Skin of body (tissue), 1 donor: ENCODE measurements at regions not wholly inside any gene's neighbourhood (a gene's known extent, or its start where the extent isn't known, plus 50 kb on each side); places are given as distances from the start of the nearest gene placed in this dataset.
"Not testable (repeated sequence)": the region's sequence is repeated elsewhere in the genome, so short reads cannot be mapped to it uniquely, and the experiment has no call there.

Source experiments
- DNase-seq: peaks from one replicate; lab custom pipeline; 2025; lab: John Stamatoyannopoulos, UW

DNA sequence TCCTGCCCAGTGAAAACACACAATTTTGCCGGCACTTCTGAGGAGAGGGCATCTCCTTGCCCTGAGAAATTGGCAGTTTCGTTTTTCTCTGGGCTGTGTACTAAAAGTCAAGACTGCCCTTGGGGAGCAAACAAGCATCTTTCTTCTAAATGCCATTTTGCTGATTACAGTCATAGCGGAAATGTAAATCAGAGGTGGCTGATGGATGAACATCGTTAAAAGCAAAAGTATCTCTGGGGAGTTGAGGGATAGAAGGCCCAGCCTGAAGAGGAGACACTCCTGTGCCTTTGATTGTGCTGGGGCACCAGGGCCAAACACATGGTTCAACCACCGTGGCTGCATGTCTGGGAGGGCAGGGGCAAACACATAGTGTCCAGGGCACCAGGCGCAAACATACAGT lies 49.8 kb downstream of the ABCC12 start:
- DNase-seq: no peak

DNA sequence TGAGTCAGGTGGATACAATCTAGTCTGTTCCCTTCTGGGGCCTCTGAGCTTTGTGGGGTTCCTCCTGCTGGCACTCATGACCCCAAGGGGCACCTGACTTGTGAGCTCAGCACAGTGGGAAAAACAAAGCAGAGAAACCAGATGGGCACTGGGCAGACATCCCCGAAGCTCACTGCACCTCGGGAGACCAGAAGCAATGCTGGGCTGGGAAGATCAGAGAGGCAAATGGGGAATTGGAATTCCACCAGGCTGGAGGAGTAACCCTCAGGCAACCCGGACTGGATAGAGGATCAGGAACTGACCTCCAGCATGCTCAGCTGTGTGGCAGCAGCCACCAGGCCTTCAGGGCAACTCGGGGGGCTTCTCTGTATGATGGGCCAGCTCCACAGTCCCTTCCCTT lies 50.3 kb downstream of the ABCC12 start:
- no peak for DNase-seq

- no peak for DNase-seq
Observed at GRCh38 chr16:48103591-48103990, 52.2 kb downstream of the ABCC12 start.

- DNase-seq: no peak
Observed at GRCh38 chr16:48102083-48103008, 53.4 kb downstream of the ABCC12 start.

DNA sequence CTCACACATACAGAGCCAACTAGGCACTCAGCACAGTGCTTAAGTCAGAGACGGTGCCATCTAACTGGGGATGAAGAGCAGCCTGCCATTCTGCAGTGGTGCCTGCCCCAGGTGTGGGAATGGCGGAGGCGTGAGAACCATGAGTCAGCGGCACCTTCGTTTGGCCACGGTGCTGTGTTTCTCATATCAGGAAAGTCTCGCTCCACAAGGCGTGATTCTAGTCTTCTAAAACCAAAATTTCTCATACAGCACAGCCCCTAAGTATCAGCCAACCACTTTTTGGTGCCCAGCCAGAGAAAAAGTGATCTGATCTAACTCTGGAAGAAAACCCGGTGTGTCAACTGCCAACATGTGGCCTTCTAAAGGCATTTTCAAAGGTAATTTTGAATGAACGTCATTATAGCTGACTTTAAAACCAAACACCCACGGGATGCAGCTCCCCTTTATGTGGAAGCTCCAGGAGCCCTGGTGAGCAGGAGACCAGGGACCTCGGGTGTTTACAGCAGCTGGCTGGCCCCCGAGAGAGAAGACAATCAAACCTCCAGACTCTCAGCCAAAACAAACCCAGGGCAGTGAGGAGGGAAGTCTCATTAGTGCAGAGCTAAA lies 54.6 kb downstream of the ABCC12 start:
- no peak for DNase-seq

DNA sequence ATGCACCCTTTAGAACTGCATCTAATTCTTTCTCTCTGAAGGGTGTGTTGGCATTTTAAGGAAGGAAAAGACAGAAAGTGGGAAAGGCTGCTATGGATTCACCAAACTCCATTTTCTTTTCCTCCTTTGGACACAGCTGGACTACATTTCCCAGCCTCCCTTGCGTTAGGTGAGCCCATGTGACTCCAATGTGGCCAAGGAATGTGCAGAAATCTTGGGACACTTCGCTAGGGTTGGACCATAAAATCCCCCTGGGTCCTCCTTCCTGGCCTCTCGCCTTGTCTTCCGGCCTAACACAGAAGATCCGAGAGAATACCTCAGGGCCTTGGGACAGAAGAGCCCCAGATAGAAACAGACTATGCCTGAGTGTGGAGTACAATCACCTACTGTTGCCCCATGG lies 56.3 kb downstream of the ABCC12 start:
- no peak for DNase-seq

DNA sequence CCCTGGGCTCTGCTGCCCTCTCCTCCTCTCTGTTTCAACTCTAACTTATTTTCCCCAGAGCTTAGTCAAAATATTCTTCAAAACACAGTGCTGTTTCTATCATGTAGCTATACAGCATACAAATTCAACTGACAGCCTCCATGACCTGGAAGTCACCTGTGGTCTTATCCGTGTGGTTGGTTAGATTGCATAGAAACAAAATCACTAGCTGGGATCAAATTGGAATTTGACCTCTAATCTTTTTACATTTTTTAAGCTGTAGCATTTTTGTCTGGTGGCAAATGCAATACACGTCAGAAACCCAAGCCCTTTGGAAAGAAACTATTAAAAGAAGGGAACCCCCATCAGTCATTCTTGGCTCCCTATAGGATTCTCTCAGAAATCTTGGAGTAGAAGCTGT lies 57.3 kb downstream of the ABCC12 start:
- DNase-seq: no peak

GRCh38 chr16:48091117-48091516 lies 64.7 kb downstream of the ABCC12 start:
- no peak for DNase-seq

- DNase-seq: no peak
Observed at GRCh38 chr16:48089053-48089792, 66.6 kb downstream of the ABCC12 start.

DNA sequence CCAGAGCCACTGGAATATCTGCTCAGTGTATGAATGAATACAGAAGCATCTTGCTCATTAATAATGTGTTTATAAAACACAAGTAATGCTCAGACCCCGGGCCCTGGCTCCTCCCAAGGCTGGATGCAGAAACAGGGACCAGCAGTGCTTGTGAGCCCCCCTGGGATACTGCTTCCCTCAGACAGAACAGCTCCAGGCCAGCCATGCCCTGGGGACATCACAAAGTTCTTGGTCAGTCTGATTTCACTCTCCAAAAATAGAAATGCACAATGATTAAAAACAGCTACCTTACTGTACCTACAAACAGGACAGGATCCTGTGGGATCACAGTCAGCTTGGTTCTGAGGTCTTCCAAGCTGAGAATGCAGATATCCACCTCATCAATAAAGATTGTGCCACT lies 68.2 kb downstream of the ABCC12 start:
- DNase-seq: no peak

- DNase-seq: no peak
Observed at GRCh38 chr16:48086422-48086821, 69.4 kb downstream of the ABCC12 start.

- no peak for DNase-seq
Observed at GRCh38 chr16:48085729-48086128, 70.1 kb downstream of the ABCC12 start.

GRCh38 chr16:48084826-48085225 lies 71.0 kb downstream of the ABCC12 start:
- no peak for DNase-seq

- no peak for DNase-seq
Observed at GRCh38 chr16:48082516-48082915, 73.3 kb downstream of the ABCC12 start.

DNA sequence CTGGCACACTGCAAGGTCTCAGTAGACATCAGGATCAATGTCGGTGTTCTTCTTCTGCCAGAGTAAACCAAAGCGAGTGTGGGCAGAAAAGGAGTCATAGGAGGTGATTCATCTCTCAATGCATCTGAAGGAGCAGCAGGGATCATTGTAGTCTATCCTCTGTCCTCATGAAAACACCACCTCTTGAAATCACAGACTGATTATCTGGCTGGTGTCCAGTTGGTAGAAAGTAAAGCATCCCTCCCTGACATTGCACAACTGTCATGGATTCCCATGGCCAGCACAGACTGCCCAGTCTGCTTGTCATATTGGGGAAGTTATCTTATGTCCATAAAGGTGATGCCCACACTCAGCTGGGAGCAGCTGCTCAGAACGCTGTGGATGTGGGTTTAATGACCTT lies 74.1 kb downstream of the ABCC12 start:
- no peak for DNase-seq

DNA sequence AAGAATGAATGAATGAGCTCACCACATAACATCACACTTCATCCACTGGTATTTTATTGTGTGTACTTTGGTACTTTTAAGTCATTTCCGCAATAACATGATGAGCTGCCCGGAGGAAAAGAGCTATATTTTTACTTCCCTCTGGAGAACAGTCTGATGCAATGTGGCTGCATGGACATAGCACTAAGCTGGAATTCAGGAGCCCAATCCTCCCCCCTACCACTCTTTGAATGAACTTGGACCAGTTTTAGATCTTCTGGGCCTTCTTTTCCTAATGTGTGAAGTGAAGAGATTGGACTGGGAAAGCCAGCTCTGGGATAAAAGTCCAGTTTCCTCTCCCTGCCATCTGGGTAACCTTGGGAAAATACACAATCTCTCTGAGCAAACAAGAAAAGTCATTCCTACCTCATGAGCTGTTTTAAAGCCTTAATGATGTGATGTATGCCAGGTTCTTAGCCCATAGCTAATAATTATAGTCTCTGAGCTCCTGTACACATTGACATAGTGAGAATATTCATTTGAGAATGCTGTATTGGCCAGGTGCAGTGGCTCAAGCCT lies 79.3 kb downstream of the ABCC12 start:
- DNase-seq: no peak

GRCh38 chr16:48075398-48075797 lies 80.4 kb downstream of the ABCC12 start:
- no peak for DNase-seq

DNA sequence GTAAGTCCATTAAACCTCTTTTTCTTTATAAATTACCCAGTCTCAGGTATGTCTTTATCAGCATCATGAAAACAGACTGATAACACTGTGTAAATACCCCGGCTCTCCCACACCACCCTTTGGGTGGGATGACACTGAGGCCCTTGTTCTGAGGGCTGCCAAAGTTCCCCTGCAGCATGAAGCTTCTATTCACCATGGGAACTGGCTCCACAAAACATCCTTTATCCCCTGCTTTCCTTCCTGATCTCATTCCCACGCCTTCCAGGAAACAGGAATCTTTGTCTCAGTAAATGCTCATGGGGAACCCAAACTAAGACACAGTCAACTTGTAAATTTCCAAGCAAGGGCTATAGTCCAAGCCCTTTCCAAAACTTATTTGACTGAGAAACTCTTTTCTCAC lies 88.4 kb downstream of the ABCC12 start:
- DNase-seq: no peak

- DNase-seq: no peak
Observed at GRCh38 chr16:48064971-48065370, 90.8 kb downstream of the ABCC12 start.

DNA sequence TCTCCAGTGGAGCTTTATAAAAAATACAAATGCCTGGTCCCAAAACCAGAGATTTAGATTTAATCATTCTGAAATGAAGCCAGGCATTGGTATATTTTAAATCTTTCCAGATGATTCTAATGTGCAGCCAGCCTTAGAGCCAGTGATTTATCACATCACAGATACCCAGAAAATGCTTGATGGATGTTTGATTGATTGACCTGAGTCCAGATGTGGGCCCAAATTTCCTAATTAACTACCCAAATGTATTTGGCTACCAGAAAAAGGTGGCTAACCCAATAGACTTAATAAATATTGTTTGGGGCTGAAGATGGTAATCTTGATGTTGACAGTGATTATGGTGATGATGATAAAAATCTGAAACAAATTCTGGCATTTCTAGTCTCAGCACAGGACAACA lies 93.1 kb downstream of the ABCC12 start:
- DNase-seq: no peak

DNA sequence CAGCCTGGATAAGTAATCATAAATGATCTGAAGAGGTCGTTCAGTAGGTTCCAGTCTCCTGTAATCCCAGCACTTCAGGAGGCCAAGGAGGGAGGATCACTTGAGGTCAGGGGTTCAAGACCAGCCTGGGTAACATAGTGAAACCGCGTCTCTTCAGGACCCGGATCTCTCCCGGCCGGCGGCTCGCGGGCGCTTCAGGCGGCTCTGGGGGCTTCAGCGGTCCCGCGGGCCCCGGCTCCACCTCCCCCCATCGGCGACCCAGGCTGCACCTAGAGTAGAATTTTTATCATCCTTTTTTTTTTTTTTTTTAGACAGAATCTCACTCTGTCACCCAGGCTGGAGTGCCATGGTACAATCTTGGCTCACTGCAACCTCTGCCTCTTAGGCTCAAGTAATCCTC lies 95.9 kb downstream of the ABCC12 start:
- DNase-seq: no peak

GRCh38 chr16:48059190-48059589 lies 96.6 kb downstream of the ABCC12 start:
- not testable (repeated sequence) for DNase-seq
